ENCODE measurements at regions not wholly inside any gene's neighbourhood (a gene's known extent, or its start where the extent isn't known, plus 50 kb on each side); places are given as distances from the start of the nearest gene placed in this dataset.
A peak's percentile ranks its signal among the peaks of the same experiment; 100 is the strongest.

DNA sequence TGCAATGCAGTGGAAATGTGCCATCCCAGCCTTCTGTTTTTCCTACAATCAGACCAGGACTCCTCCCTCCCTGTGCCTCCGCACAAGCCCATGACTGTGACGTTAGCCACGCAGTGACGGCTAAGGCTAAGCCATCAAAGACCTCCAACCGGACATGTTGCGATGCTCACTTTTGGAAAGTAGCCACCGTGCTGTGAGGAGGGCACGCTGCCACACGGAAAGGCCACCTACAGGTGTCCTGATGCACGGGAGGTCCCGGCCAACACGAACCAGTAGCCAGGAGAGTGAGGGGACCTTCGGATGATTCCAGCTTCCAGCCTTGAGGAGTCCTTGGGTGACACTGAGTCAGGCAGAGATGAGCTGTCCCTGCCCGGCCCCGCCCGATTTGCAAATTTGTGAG lies 53.9 kb downstream of the FOXL1 start:
- DNase-seq: no peak

DNA sequence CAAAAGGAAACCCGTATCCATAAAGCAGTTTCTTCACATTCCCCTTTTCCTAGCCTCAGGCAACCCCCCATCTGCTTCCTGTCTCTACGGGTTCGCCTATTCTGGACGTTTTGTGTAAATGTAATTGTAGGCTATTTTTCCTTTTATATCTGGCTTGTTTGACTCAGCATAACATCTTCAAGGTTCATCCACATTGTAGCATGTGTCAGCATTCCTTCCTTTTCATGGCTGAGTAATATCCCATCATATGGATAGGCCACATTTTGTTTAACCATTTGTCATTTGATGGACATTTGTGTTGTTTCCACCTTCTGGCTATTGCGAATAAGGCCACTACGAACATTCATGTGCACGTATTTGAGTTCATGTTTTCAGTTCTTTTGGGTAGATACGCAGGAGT lies 54.6 kb downstream of the FOXL1 start:
- no peak for DNase-seq

DNA sequence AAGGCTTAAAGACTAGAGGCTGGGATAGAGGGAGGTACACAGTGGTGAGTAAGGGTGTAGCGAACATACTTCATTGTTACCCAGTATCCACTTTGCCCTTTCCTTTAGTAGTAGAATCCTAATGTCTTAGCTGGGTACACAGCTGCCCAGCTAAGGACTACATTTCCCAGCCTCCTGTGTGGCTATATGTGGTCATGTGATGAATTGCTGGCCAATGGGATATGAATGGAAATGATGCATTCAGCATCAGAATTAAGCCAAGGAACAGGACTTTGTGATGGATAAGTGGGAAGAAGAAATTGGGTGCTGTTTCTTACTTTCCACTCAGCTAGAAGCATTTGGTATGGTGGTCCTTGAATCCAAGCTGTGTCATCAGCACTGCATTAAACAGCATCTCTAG lies 55.9 kb downstream of the FOXL1 start:
- peak; percentile 24 for DNase-seq

DNA sequence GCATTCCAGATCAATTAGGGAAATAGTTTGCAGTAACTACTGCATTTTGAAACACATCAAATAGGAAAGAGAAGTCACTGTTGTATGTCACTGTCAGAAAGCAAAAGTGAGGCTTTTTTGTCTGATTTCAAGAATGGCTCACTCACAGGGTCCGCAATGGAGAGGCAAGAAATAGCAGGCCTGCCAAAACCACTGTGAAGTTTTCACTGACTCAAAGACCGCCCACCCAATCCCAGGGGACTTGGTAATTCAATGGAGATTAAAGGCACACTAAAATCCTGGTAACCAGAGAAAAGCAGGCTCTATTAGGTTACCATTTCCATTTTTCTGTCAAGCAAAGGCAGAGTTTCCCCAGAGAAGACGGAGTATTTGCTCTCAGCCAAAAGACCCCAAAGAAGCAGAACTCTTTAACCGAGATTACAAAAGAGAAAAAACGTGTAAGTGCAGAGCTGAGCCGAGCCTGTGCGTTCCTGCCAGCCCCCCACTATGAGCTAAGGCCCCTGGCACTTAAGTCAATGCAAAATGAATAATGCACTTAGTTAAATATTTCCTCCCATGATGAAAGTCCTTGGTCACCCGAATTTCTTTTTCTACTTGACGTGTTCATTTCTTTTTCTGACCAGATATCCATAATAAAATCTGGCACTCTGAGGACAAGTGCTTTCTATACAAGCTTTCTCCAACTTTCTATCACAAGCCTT lies 57.0 kb downstream of the FOXL1 start:
- no peak for DNase-seq

DNA sequence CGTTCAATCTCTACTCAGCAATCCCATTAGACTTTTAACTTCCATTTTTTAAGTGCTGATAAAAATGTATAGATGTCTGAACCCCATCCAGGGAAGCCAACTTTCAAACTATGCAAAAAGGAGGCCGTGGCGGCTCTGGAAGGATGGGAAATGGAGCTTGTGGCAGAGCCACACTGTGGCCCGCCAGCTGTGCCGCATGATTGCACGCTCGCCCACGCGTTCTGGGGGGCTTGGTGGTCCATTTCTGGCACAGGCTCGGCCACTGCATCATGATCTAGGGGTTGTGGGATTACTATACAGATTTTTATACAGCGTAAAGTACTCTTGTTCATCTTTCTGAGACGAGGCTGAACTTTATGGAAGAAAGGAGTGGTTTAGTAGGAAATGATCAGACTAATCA lies 57.6 kb downstream of the FOXL1 start:
- DNase-seq: no peak

DNA sequence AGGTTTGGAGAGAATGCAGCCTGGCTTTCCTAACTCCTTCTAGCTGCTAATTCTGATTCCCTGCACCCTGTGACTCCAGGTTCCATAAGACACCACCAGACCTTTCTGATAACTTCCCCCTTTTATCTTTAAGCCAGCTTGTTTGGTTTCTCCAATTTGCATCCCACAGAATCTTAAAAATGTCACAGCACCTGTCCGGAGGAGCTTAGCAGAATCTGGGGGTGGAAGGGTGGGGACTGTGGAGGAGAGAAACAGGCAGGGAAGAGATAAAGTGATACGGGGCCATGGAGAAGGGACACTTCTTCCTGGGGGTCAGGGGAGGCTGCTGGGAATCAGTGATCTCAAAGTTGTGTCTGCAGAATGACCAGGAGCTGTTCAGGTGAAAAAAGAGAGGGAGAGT lies 59.4 kb downstream of the FOXL1 start:
- no peak for DNase-seq

DNA sequence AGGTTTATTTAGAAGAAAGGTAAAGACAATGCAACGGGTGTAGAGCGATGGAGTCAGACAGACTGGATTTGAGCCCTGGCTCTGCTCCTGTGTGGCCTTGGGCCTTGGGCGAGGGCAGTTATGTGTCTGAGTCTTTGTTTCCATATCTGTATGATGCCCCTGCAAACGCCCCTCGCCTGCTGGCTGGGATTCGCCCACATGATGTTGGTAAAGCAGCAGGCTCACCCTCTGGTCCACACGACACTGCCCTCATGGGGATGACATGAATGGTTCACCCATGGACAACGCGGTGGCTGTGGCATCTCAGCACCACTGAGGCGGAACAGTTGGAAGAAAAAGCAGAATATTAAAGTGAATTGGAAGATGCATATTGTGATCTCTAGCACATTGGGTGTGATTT lies 60.3 kb downstream of the FOXL1 start:
- DNase-seq: no peak

DNA sequence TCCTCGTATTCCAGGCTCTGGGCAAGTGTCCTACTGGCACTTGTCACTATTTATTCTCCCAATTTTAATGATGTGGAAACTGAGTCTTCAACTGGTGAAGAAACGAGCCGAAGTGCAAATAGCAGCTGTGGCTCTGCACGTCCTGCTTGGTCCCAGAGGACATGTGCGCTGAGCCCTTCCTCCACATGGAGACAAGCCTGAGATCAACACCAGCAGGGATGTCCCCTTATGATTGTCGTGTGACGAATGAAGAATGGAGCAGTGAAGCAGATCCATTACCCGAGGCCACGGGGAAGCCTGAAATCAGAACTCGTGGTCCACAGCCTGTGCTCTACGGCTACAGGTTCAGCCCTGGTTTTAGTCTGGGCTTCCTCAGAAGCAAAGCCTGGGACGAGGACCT lies 61.0 kb downstream of the FOXL1 start:
- DNase-seq: no peak

DNA sequence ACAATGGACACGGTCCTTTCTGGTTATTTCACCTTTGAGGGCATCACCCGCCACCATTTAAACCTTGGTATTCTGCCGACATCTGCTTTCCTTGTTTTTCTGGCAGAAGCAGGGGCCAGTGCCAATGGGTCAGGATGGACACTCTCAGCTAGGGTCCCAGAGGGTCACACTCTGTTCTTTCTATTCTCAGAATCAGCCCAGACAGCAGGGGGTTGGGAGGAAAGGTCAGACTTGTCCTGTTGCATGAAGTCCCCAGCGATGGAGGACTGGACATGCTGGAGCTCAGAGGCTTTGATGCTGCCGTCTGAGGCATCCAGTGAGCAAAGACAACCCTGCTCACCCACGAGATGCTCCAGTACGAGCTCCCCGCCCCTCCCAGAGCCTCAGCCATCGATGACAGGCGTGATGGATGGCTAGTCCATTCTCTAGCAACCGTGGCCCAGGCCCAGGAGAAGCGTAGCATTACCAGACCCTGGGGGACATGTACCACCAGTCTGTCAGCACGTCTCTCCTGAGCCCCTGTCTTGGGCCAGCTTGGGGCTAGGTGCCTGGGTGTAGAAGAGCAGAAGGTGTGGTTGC lies 62.0 kb downstream of the FOXL1 start:
- DNase-seq: no peak

DNA sequence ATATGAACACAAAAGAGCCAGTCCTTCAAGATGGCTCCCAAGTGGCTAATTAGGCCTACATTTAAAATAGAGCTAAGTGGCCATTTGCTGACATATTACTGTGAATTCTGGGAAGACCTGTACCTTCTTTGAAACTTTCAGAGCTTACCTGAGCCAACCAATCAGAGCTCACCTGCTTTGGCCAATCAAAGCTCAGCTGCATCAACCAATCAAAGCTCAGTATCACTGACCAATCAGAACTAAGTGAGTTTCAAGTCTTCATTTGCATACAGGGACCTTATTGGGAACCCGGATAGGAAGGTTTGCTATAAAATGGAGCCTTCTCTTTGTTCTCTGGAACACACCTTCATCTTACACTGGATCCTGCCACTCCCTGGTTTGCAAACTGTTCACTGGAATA lies 63.7 kb downstream of the FOXL1 start:
- DNase-seq: no peak

DNA sequence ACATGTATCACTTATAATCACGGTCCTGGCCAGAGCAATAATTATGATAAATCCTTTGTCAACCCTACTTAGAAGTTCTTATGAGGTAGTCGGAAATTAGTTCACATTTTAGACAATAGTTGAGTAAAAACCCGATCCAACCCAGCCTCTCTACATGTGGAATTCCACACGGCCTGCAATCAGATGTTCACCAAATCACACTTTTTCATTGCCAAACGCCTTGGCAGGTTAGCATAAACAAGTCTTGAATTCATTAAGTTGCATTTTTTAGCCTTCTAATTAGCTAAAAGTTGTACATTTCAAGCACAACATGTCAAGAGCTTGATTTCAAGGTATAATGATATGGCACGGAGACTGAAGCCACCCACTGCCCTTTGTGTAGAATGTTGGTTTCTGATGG lies 65.3 kb downstream of the FOXL1 start:
- DNase-seq: no peak

DNA sequence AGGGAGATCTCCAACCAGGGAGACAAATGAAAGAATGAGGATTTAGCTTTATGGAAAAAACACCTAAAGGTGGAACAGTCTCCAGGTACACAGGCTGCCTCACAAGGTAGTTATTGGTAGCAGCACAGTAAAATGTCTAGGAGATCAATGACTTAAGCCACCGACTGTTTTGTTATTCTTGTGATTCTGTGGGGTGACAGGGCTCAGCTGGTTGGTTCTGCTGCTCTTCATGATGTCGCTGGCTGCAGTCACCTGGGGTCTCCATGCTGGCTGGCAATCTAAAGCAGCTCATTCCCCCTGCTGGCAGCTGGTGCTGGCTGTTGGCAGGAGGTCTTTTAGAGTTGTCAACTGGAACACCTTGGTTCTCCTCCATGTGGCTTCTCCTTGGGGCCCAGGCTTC lies 69.2 kb downstream of the FOXL1 start:
- DNase-seq: no peak

DNA sequence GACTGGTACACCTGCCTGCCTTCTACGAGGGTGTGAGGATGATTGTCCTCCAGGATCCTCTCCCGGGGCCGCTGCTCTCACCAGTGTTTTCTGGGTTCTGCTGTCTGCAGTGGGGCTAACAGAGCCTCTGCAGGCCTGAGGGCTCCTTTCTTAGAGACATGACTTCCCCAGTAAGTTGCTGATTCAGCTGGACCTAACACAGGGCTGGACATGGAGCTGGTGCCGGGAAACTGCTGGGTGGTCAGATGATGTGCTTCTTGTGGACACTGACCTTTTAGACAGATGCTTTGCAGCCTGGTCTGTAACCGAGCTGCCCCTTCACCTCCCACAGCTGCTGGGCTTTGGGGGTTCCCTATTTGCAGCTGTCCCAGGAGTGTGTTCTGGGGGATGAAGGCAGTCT lies 71.5 kb downstream of the FOXL1 start:
- DNase-seq: no peak

DNA sequence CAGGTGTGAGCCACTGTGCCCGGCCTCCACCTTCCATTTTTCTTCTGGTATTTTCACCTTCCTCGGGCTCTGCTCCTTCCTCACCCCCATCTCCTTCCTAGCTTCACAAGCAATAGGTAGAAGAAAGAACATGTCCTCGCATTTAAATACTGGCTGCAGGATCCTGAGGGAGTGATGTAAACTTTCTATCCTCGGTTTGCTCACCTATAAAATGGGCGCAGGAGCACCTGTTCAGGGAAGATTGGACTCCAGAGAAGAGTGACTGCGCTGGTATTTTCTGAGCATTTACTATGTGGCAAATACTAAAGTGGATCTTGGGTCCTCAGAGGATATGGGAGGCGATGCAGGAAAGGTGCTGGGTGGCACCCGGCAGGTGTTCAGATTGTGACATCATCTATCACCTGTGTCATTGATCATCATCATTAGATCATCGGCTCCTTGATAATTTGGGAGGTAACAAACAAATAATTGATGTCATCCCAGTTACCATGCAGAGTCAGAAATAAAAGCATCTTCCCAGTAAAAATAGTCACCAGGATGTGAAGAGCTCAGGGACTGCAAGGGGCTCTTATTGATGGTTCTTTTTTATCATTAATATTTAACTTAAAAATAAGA lies 72.8 kb downstream of the FOXL1 start:
- no peak for DNase-seq

DNA sequence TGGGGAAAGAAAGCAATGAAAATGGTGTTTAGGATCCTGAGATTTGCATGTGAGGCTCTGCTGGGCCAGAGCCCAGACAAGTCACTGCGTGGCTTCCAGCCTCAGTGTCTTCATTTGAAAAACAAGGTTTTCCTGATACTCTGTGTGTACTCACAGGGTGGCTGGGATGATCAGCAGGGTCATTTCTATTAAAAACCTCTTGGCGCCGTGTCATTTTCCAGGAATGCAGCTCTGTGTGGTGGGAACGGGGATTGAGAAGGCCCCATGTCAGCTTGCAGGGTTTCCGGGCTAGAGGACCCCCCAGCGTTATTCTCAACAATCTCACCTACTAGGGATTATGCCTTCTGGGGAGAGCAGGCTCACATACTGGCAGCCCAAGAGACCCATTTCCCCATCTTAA lies 73.5 kb downstream of the FOXL1 start:
- no peak for DNase-seq

DNA sequence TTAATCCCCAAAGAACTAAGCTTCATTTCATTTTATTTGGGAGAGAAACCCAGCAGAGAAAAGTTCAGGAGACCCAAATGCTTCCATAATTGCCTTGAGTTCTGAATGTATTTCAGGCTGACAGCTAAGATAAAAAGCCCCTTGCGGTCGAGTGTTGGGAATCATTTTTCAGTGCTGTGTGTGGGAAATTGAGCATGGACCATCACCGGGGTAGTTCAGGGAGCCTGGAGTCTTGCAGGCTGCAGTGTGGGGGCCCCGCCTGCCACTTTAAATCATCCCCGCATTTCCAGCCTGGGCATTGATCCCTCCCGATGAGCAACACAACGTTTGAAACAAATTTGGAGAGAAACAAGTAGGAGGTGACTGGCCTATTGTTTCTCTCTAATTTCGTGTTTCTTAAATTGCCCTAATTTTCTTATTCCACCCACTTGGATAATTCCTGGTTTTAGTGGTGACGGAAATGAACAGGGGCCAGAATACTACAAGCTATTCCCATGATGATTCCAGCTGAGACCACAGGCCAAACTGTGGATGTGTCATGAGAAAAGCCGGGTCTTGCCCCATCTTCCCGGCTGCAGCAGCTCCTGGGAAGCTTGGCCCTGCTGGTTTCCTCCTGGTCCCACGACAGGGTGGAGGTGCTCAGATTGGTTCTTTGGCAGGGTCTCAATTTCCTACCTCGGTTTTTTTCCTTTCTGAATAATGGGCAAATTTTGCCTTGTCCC lies 75.1 kb downstream of the FOXL1 start:
- DNase-seq: no peak

DNA sequence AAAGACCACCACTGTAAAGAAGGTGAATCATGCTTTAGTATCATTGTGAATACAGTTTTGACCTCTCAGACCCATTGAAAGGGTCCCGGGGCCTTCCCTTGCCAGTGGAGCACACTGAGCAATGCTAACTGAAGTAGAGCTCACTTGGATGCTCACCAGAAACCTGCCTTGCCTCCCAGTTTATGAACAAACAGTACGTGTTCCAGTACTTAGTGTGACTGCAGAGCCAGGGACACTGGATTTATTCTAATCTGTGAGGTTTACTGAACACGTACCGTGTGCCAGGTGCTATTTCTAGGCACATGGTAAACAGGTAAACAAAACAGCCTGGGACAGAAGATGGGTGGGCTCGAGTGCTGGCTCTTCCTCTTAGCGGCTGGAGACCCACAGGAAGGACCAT lies 79.6 kb downstream of the FOXL1 start:
- DNase-seq: no peak

DNA sequence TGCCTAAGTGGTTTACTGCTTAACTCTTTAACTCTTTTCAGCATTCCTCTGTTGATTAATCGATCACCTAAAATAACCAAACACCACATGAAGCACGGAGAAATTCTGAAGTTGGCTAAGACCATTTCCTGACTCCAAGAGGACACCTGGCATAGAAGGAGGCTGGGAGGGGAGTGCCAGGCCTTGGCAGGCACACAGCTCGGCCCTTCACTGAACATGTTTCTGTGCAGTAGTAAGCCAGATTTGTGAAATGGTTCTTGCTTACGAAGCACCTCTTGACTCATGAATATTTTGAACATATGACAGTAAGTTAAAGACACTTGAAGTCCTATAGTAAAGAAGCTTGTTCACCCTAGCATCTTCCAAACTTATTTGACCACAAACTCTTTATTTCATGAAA lies 82.3 kb downstream of the FOXL1 start:
- no peak for DNase-seq

DNA sequence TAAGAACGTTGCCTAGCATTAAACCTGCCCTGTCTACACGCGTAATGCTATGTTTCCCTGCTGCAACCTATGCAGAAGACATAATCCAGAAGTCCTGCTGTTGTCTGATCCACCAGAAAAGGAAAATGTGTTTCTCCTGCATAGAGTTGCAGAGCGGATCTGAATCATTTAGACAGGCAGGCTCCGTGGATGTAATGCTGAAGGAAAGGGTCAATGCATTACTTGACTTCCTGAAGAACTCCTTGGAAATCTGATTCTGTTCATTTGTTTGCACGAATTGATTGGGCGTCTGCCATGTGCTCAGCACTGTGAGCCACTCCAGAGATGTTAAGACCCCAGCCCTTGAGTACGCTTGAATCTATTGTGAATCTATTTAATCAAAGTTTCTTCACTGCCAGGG lies 83.4 kb downstream of the FOXL1 start:
- DNase-seq: no peak

DNA sequence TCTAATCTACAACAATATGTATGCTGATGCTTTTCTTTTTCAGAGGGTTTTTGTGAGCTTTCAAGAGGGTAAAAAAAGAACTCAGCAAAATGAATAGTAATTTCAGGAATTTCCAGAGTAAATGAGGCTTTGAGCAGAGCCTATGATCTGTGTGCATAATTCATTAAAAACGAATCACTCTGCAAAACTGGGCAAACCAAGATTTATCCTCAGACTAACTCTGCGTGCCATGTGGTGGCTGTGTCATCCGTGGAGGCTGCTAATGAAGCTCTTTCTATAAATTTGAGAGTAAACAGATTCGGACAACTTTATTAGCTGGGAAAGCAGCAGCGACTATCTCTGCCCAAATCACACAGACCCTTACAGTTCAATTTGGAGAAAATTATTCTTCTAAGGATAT lies 83.8 kb downstream of the FOXL1 start:
- peak; percentile 29 for DNase-seq

DNA sequence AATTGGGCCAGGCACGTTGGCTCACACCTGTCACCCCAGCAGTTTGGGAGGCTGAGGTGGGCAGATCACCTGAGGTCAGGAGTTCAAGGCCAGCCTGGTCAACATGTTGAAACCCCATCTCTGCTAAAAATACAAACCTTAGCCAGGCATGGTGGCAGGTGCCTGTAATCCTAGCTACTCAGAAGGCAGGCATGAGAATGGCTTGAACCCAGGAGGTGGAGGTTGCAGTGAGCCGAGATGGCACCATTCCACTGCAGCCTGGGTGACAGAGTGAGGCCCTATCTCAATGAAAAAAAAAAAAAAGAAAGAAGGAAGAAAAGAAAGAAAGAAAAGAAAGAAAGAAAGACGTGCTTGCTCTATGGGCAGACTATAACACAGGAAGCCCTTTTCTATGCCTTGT lies 84.4 kb downstream of the FOXL1 start:
- no peak for DNase-seq

DNA sequence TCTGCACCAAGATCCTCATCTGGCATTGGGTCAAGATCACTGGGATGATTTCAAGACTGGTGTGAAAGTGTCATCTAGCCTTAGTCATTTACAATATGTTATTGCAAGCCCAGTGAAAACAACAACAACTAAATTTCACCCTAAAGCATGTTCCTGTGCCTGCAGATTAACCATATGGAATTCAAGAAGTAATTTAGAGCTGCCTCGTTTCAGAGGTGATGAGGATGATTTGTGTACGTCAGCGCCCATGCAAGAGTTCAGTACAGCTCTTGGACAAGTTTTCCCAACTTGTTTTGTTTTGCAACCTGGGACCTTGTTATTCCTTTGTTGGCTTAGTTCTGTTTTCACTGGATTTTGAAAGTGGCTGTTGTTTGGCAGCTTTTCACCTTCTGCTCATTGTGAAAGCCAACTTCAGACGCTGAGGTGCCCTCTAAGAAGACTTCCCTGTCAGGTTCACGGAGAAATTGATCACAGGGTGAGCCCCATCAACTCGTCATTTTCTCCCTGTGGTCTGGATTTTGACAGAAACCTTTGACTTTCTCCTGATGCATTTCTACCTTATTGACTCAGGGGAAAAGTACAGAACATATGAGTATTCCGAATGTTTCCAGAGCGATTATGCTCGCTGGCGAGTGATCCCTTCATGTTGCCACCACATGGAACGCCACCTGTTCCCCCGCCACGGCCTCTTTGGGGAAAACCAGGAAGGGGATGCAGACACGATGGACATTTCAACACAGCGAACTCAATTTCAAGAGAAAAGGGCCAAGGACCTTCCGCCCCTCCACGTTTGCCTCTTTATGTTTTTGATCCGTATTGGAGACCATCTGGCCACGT lies 85.6 kb downstream of the FOXL1 start:
- peak; percentile 64 for DNase-seq

Measured in EL (cell line).